ENCODE measurements at regions not wholly inside any gene's neighbourhood (a gene's known extent, or its start where the extent isn't known, plus 50 kb on each side); places are given as distances from the start of the nearest gene placed in this dataset.
"Not testable (repeated sequence)": the region's sequence is repeated elsewhere in the genome, so short reads cannot be mapped to it uniquely, and the experiment has no call there.

DNA sequence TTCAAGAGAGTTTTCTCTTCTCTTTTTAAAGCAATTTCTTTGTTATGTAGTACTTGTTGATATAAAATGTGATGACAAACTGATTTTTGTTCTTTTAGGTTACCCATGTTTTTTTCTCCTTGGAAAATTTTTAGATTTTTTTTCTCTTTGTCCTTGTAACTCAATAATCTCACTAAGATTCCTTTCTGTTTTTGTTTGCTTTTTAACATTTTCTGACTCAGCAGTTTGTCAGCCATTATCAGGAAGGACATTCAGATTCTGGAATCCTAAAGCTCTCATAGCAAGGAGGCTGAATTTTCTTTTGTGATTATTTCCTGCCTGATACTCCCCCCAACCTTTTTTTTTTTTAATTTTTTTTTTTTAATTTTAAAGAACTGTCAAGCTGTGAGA, 75.2 kb upstream of the CITED2 start:
- TF ChIP-seq, protein P1, sequence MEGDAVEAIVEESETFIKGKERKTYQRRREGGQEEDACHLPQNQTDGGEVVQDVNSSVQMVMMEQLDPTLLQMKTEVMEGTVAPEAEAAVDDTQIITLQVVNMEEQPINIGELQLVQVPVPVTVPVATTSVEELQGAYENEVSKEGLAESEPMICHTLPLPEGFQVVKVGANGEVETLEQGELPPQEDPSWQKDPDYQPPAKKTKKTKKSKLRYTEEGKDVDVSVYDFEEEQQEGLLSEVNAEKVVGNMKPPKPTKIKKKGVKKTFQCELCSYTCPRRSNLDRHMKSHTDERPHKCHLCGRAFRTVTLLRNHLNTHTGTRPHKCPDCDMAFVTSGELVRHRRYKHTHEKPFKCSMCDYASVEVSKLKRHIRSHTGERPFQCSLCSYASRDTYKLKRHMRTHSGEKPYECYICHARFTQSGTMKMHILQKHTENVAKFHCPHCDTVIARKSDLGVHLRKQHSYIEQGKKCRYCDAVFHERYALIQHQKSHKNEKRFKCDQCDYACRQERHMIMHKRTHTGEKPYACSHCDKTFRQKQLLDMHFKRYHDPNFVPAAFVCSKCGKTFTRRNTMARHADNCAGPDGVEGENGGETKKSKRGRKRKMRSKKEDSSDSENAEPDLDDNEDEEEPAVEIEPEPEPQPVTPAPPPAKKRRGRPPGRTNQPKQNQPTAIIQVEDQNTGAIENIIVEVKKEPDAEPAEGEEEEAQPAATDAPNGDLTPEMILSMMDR (IDR thresholded peaks at IDR 0.05; ENCODE audit: insufficient read depth, low read depth, low read length, missing control alignments): no peak
- no peak overlapping the region for H3K4me3 ChIP-seq (ENCODE audit: low read length)
- DNase-seq (ENCODE audit: low read depth): peak; percentile 23

DNA sequence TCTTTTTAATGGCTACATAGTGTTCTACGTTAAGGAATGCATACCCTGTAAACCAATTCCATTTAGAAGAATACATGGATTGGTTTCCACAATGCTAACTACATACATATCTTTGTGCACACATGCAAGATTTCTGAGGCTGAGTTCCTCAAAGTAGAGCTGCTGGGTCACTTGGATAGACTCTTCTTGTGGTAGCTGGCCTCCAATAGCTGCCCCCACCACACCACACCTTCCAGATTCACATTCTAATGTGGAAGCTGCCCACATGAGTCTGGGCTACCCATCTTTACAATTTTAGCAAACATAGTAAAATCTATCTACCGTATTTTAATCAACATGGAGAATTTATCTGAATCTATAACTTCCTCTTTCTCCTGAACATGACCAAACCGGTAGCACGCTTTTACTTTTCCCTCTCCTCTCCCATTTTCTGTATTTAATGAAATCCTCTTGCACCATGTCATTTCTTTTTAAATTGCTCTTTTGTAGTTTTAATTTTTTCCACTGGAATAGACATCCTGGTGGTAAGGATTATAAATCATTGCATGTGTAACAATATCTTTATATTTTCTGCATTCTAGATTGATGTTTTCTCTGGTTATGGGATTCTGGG, 74.7 kb upstream of the CITED2 start:
- no peak overlapping the region for H3K4me3 ChIP-seq (ENCODE audit: low read length)
- TF ChIP-seq, protein P1 (IDR thresholded peaks at IDR 0.05; ENCODE audit: insufficient read depth, low read depth, low read length, missing control alignments): no peak
- no peak for DNase-seq (ENCODE audit: low read depth)

DNA sequence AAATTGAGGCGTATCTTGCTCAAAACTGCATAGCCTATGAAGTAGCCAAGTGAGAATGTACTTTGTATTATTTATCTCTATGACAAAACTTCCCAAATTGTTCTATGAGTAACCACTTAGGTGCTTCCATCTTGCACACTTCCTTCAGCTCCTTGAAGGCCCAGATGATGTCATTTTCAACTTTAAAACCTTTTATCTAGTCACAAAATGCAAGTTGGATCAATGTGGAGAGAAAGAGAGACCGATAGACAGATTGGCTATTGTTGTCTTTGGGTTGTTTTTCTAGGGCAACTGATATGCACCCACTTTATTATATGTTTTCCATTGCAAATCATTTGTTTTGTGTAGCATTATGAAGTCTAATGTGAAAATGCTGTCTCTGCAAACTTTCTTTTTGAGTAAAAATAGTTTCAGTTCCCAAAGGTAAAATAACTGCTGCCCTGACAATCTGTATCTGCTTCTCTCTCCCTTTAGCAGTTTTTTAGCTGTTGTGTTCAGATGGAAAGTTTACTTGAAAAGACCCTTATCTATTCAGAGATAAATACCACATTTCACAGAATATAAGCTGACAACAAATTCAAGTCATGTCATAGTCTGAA, 73.7 kb upstream of the CITED2 start:
- peak; percentile 43 for DNase-seq (ENCODE audit: low read depth)
- TF ChIP-seq, protein P1 (IDR thresholded peaks at IDR 0.05; ENCODE audit: insufficient read depth, low read depth, low read length, missing control alignments): no peak

GRCh38 chr6:139447656-139447975, 73.2 kb upstream of the CITED2 start:
- no peak overlapping the region for H3K4me3 ChIP-seq (ENCODE audit: low read length)
- no peak for DNase-seq (ENCODE audit: low read depth)
- TF ChIP-seq, protein P1 (IDR thresholded peaks at IDR 0.05; ENCODE audit: insufficient read depth, low read depth, low read length, missing control alignments): no peak

More for the DNA sequence above, 73.7 kb upstream of the CITED2 start:
- no peak overlapping the region for H3K4me3 ChIP-seq (ENCODE audit: low read length)

- H3K4me3 ChIP-seq (ENCODE audit: low read length): no peak overlapping the region
- DNase-seq (ENCODE audit: low read depth): no peak
- TF ChIP-seq, protein P1 (IDR thresholded peaks at IDR 0.05; ENCODE audit: insufficient read depth, low read depth, low read length, missing control alignments): no peak
Observed at GRCh38 chr6:139446768-139447655, 72.6 kb upstream of the CITED2 start.

DNA sequence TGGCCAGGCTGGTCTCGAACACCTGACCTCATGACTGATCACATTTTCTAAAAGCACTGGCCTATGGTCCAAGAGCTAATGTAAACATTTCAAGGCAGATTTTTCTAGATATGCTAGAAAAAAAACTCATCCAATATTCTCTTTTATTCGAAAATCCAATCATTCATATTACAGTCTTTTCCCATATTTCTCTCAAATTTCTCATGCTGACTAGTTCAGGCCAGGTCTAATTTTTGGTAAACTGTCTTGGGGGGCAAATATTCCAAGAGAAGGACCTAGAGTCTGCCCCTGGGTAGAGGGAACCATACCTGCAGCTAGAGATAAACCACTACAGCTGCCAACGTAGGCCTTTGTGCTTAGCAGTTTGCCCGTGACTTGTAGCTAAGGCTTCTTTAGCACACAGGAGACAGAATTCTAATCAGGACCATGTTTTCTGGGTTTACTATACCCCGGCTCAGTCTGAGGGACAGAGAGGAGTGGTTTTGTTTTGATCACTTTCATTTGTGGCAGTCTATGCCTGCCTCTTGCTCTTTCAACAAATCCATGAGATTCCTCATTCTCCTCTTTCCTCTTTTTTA, 71.8 kb upstream of the CITED2 start:
- TF ChIP-seq, protein P1 (IDR thresholded peaks at IDR 0.05; ENCODE audit: insufficient read depth, low read depth, low read length, missing control alignments): no peak
- H3K4me3 ChIP-seq (ENCODE audit: low read length): no peak overlapping the region
- no peak for DNase-seq (ENCODE audit: low read depth)

DNA sequence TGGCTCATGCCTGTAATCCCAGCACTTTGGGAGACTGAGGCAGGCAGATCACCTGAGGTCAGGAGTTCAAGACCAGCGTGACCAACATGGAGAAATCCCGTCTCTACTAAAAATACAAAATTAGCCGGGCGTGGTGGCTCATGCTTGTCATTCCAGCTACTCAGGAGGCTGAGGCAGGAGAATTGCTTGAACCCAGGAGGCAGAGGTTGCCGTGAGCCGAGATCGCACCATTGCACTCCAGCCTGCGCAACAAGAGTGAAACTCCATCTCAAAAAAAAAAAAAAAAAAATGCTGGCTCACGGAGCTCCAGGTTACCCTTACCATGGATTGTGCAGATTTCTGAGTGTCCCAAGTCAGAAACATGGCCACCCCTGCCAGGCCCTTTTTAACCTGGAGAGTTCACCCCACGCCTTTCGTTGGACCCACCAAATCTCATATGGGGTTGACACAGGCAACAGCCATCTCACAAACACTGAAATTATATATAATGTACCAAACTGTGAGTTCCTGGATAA, 69.9 kb upstream of the CITED2 start:
- DNase-seq (ENCODE audit: low read depth); H3K4me3 ChIP-seq (ENCODE audit: low read length): not testable (repeated sequence)

Measured in epithelial cell of esophagus (primary cell).